NCI-H2029 treated with DMSO at 0.1 percent for 48 hours (cell line): ENCODE measurements at regions not wholly inside any gene's neighbourhood (a gene's known extent, or its start where the extent isn't known, plus 50 kb on each side); places are given as distances from the start of the nearest gene placed in this dataset.

Experiments used
- DNase-seq: peaks from one replicate; lab custom pipeline; 2025; lab: John Stamatoyannopoulos, UW

GRCh38 chrX:39335513-39336235 is 534.4 kb downstream of the MID1IP1 start:
- DNase-seq, result peak; percentile 2

DNA sequence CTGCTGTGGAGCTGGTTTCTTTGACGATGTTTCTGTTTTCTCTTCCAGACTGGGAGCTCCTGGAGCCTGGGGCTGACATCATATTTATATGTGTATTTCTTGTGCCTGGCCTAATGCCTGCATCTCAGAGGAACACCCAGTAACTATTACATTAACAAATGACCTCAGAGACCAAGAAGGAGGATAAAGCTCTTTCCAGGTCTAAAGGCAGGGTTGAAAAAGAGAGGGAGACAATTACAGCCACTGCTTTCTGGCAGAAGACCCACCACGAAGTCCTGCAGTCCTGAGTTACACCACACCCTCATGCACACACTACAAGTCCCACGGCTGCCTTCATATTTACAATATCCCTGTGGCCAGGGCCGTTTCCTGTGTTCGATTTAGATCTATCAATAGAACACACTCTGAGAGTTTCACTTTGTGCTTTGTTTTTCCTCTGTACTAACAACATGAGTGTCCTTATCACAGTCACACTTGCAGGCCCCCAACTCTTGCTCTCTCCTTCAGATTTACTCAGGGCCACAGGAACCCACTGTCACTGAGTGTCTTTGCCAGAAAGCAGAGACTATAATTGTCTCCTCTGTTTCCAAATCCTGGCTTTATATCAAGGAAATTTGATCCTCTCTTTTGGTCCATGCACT is 535.5 kb downstream of the MID1IP1 start:
- peak; percentile 90 for DNase-seq

DNA sequence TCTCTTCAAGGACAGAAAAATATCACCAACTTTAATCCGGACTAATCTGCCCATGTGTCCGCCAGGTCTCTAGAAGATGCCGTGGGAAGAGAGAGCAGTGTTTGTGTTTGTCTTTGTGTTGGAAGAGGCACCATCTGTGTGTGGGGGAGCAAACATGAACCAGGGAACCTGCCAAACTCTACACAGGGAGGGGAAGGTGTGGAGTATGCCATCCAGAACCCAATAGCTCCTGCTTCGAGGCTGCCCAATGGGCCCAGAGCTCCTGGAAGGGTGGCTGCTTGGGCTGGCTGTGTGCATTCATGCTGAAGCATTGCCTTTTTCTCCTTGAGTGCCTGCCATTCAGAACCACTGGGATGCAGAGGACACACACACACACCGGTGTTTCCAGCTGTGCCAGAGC is 536.2 kb downstream of the MID1IP1 start:
- peak; percentile 90 for DNase-seq

DNA sequence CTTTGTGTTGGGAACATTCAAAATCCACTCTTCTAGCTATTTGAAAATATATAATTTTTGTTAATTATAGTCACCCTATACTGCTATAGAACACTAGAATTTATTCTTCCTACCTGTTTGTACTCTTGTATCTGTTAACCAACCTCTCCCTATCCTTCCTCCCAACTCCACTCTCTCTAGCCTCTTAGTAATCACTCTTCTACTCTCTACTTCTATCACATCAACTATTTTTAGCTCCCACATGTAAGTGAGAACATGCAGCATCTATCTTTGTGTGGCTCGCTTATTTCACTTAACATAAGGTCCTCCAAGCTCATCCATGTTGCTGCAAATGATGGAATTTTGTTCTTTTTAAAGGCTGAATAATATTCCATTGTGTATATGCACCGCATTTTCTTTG is 537.3 kb downstream of the MID1IP1 start:
- no peak for DNase-seq

DNA sequence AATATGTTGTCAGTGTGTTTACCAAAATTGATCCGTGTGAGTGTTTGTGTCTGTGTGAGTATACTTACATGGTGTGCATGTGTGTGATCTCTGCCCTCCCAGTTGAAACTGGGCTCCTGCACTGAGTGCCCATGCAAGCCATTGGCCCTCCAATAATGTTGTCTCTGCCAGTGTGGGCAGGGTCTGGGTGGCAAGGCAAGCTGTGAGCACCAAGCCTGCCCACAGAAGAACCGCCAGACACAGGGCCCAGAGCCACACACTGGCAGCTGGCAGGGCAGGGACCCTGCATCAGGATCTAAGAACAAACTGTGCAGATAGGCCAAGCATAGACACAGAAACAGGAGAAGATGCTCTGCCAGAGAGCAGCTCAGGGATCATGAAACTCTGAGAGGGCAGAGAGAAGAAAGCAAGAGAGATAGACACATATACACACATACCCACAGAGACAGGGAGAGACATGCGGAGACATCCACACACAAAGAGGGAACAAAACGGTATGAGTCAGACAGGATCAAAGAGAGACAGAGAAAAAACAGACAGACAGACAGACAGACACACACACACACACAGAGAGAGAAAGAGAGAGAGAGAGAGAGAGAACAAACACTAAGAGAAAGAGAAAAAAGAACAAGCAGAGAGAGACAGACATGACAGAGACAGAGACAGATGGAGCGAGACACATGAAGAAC is 555.0 kb downstream of the MID1IP1 start:
- DNase-seq, result no peak

- DNase-seq, result no peak
These were observed 558.8 kb downstream of the MID1IP1 start for GRCh38 chrX:39360101-39360500.

- DNase-seq, result no peak
These were observed 560.5 kb downstream of the MID1IP1 start for GRCh38 chrX:39361736-39362135.

GRCh38 chrX:39367416-39367815 is 566.2 kb downstream of the MID1IP1 start:
- no peak for DNase-seq

GRCh38 chrX:39372115-39372514 is 570.9 kb downstream of the MID1IP1 start:
- no peak for DNase-seq

DNA sequence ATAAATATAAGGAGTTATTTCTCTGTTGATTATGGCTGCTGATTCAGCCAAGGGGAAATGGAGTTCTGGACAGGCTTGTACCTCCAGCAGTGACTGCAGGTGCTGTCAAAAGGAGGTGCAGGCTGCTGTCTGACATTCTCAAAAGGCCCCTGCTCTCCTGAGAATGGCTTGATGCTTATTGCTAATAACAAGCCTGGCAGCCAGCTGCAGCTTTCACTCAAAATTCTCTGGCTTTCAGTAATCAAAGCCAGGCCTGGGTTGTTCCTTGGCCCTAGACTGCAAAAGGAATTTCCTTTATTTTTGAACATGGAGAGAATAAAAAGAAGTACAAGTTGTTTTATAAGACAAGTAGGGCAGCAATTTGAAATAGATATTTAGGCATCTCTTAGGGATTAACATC is 575.9 kb downstream of the MID1IP1 start:
- no peak for DNase-seq

DNA sequence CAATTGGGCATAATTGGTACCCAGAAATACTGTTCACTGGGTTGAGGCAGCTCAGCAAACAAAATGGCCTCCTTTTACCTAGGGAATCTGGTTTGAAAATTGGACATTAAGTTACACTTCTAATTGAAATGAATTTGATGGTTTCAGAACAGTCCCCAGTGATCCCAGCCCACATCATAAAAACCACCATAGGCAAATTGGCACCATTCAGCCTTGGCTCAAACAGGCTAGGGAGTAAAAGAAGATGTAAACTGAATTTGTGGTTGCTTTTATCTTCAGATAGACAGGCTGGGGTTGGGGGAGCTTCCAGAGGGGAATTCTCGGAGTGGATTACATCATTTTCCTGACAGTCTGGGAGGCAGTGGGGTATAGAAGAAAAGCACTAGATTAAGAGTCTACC is 576.5 kb downstream of the MID1IP1 start:
- DNase-seq, result no peak

GRCh38 chrX:39381422-39381821 is 580.2 kb downstream of the MID1IP1 start:
- no peak for DNase-seq

- no peak for DNase-seq
These were observed 583.7 kb downstream of the MID1IP1 start for GRCh38 chrX:39384996-39385395.

GRCh38 chrX:39388730-39389129 is 587.5 kb downstream of the MID1IP1 start:
- DNase-seq, result no peak

- peak; percentile 48 for DNase-seq
These were observed 595.2 kb downstream of the MID1IP1 start for GRCh38 chrX:39396358-39396995.

GRCh38 chrX:39397561-39398199 is 596.4 kb downstream of the MID1IP1 start:
- peak; percentile 32 for DNase-seq

DNA sequence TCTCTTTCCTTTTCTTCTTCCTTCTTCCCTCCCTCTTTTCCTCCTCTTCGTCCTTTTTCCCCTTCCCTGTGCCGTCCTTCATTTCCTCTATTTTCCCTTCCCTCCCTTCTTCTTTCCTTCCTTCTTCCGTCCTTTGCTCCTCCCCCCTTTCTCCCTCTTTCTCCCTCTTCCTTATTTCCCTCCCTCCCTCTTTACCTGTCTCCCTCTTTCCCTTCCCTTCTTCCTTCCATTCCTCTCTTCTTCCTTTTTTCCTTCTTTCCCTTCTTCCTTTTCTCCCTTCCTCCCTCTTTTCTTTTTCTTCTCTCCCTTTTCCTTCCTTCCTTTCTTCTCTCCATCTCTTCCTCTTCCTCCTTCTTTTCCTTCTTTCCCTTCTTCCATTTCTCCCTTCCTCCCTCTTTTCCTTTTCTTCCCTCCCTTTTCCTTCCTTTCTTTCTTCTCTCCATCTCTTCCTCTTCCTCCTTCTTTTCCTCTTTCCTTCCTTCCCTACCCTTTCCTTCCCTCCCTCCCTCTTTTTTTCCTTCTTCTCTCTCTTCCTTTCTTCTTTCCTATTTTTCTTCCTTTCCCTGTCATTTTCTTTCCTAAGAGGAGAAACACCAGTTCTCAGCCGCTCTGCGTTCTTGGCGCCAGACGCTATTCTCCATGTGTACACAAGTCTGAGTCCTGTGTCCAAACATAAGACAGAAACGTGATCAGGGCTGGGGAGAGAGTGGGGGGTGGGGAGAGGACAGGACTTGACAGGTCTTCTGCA is 597.1 kb downstream of the MID1IP1 start:
- no peak for DNase-seq

GRCh38 chrX:39398963-39399261 is 597.7 kb downstream of the MID1IP1 start:
- DNase-seq, result no peak

DNA sequence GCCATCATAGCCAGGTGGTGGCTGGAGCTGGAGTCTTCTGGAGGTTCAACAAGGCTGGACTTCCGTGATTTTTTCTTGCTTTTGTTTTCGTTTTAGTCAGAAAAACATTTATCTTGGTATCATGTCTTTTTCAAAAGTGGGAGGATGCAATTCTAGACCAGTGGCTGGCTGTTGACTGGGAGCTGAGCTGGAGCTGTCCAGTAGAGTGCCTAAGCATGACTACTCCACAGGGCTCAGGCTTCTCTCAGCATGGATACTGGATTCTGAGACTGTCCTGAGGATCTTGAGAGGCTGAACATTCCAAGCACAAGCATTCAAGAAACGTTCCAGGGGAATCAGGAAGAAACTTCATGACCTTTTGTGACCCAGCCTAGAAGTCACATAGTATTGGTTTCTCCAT is 598.1 kb downstream of the MID1IP1 start:
- no peak for DNase-seq

GRCh38 chrX:39401483-39402110 is 600.3 kb downstream of the MID1IP1 start:
- DNase-seq, result no peak

GRCh38 chrX:39402158-39402557 is 600.9 kb downstream of the MID1IP1 start:
- no peak for DNase-seq
